H9 (cell line): ENCODE measurements at regions not wholly inside any gene's neighbourhood (a gene's known extent, or its start where the extent isn't known, plus 50 kb on each side); places are given as distances from the start of the nearest gene placed in this dataset.

Experiments
- DNase-seq: peaks from one replicate; pipeline ENCODE4 v3.0.0-alpha.2; 2017
- H2AFZ ChIP-seq: one replicate; pipeline ENCODE4 v1.6.1; 2013; ENCODE audit warnings: mild to moderate bottlenecking, low read length, control low read depth, moderate library complexity
- H2AK5ac ChIP-seq: 2 replicates; pipeline ENCODE4 v1.6.1; 2013; ENCODE audit warnings: low read length, control low read depth, mixed read lengths; ENCODE audit not compliant: insufficient read length
- H2BK120ac ChIP-seq: one replicate; pipeline ENCODE4 v1.6.1; 2013; ENCODE audit warnings: low read depth, mild to moderate bottlenecking, low read length, control low read depth, inconsistent platforms; ENCODE audit not compliant: poor library complexity, severe bottlenecking
- H2BK12ac ChIP-seq: 2 replicates; pipeline ENCODE4 v1.6.1; 2013; ENCODE audit warnings: low read length, control low read depth, mixed read lengths, low read depth; ENCODE audit not compliant: insufficient read length
- H2BK15ac ChIP-seq: 2 replicates; pipeline ENCODE4 v1.6.1; 2013; ENCODE audit warnings: low read depth, low read length, control low read depth
- H2BK20ac ChIP-seq: one replicate; pipeline ENCODE4 v1.6.1; 2013; ENCODE audit warnings: low read depth, mild to moderate bottlenecking, low read length, control low read depth, inconsistent platforms; ENCODE audit not compliant: poor library complexity, severe bottlenecking
- H2BK5ac ChIP-seq: 2 replicates; pipeline ENCODE4 v1.6.1; 2013; ENCODE audit warnings: low read length, control low read depth, mixed read lengths; ENCODE audit not compliant: insufficient read length
- H3K14ac ChIP-seq: 2 replicates; pipeline ENCODE4 v1.6.1; 2013; ENCODE audit warnings: low read length, control low read depth; ENCODE audit not compliant: insufficient read depth
- H3K18ac ChIP-seq: 2 replicates; pipeline ENCODE4 v1.6.1; 2013; ENCODE audit warnings: low read depth, mild to moderate bottlenecking, mixed read lengths, low read length, control low read depth; ENCODE audit not compliant: insufficient read length
- H3K23ac ChIP-seq: 2 replicates; pipeline ENCODE4 v1.6.1; 2013; ENCODE audit warnings: low read length, control low read depth, mixed read lengths, low read depth; ENCODE audit not compliant: insufficient read length
- H3K23me2 ChIP-seq: 2 replicates; pipeline ENCODE4 v1.6.1; 2013; ENCODE audit warnings: low read depth, mild to moderate bottlenecking, mixed read lengths, low read length, control low read depth; ENCODE audit not compliant: insufficient read length, poor library complexity, severe bottlenecking
- H3K27ac ChIP-seq: 2 replicates; pipeline ENCODE4 v1.5.1; 2013; ENCODE audit warnings: low read length, control low read depth, mixed read lengths, low read depth; ENCODE audit not compliant: insufficient read length
- H3K27me3 ChIP-seq: 2 replicates; pipeline ENCODE4 v1.6.1; 2013; ENCODE audit warnings: low read length, control low read depth, inconsistent platforms; ENCODE audit not compliant: insufficient read depth
- H3K4ac ChIP-seq: 2 replicates; pipeline ENCODE4 v1.6.1; 2013; ENCODE audit warnings: low read depth, mild to moderate bottlenecking, control low read depth, inconsistent platforms, low read length, moderate library complexity
- H3K4me1 ChIP-seq: 2 replicates; pipeline ENCODE4 v1.6.1; 2013; ENCODE audit warnings: low read length, control low read depth, inconsistent platforms; ENCODE audit not compliant: insufficient read depth
- H3K4me2 ChIP-seq: 2 replicates; pipeline ENCODE4 v1.6.1; 2013; ENCODE audit warnings: low read length, control low read depth, mixed read lengths; ENCODE audit not compliant: insufficient read length, insufficient read depth
- H3K56ac ChIP-seq: 2 replicates; pipeline ENCODE4 v1.6.1; 2013; ENCODE audit warnings: low read depth, mild to moderate bottlenecking, mixed read lengths, low read length, control low read depth; ENCODE audit not compliant: insufficient read length
- H3K79me1 ChIP-seq: 2 replicates; pipeline ENCODE4 v1.6.1; 2013; ENCODE audit warnings: low read depth, mild to moderate bottlenecking, moderate library complexity, low read length, control low read depth, inconsistent platforms; ENCODE audit not compliant: insufficient read depth, poor library complexity, severe bottlenecking
- H3K79me2 ChIP-seq: 2 replicates; pipeline ENCODE4 v1.6.1; 2013; ENCODE audit warnings: low read length, control low read depth, inconsistent platforms; ENCODE audit not compliant: insufficient read depth
- H3K9ac ChIP-seq: 2 replicates; pipeline ENCODE4 v1.6.1; 2013; ENCODE audit warnings: low read length, control low read depth, mixed read lengths; ENCODE audit not compliant: insufficient read length; ENCODE audit errors: extremely low read depth
- H3K9me3 ChIP-seq: one replicate; pipeline ENCODE4 v1.6.1; 2013; ENCODE audit warnings: low read depth, low read length, inconsistent platforms; ENCODE audit not compliant: control insufficient read depth
- H3T11ph ChIP-seq: one replicate; pipeline ENCODE4 v1.6.1; 2013; ENCODE audit warnings: mild to moderate bottlenecking, low read length, control low read depth, inconsistent platforms
- H4K20me1 ChIP-seq: one replicate; pipeline ENCODE4 v1.6.1; 2013; ENCODE audit not compliant: control insufficient read depth, insufficient read length, insufficient read depth
- H4K5ac ChIP-seq: 2 replicates; pipeline ENCODE4 v1.6.1; 2013; ENCODE audit warnings: low read depth, mild to moderate bottlenecking, mixed read lengths, low read length, control low read depth; ENCODE audit not compliant: insufficient read length
- H4K8ac ChIP-seq: replicated peaks from 2 replicates; pipeline ENCODE4 v1.6.1; 2013; ENCODE audit warnings: low read length, control low read depth, mixed read lengths, low read depth; ENCODE audit not compliant: insufficient read length
- H4K91ac ChIP-seq: 2 replicates; pipeline ENCODE4 v1.6.1; 2013; ENCODE audit warnings: low read depth, mild to moderate bottlenecking, moderate library complexity, mixed read lengths, low read length, control low read depth; ENCODE audit not compliant: insufficient read length
- H3K27ac Mint-ChIP-seq, 3 experiments: 2 replicates in 2 of 3; 3 replicates in 1 of 3; pipeline ENCODE4 v1.8.0; 2020 to 2021; ENCODE audit warnings: mixed read lengths in 3 of 3, mild to moderate bottlenecking in 1 of 3, moderate library complexity in 1 of 3
- H3K27me3 Mint-ChIP-seq: 2 replicates; pipeline ENCODE4 v1.8.0; 2021; ENCODE audit warnings: low read depth, mild to moderate bottlenecking, moderate library complexity, mixed read lengths
- H3K36me3 Mint-ChIP-seq, 3 experiments: 2 replicates in 2 of 3; 3 replicates in 1 of 3; pipeline ENCODE4 v1.8.0; 2020 to 2021; ENCODE audit warnings: low read depth in 3 of 3, mixed read lengths in 3 of 3; ENCODE audit not compliant: insufficient read depth in 1 of 3
- H3K4me1 Mint-ChIP-seq, 2 experiments: 2 replicates each; pipeline ENCODE4 v1.8.0; 2020; ENCODE audit warnings: mixed read lengths in 2 of 2
- H3K4me3 Mint-ChIP-seq, 2 experiments: 2 replicates in 1 of 2; 3 replicates in 1 of 2; pipeline ENCODE4 v1.8.0; 2020 to 2021; ENCODE audit warnings: mild to moderate bottlenecking in 2 of 2, mixed read lengths in 2 of 2, moderate library complexity in 1 of 2
- H3K9me3 Mint-ChIP-seq, 2 experiments: 2 replicates in 1 of 2; 3 replicates in 1 of 2; pipeline ENCODE4 v1.8.0; 2020; ENCODE audit warnings: mild to moderate bottlenecking in 2 of 2, mixed read lengths in 2 of 2, moderate library complexity in 1 of 2
- WGBS: extraction: QIAGEN DNeasy Blood & Tissue Kit; methylation state at CpG from one replicate; pipeline ENCODE4 v1.1.7; 2013; ENCODE audit warnings: missing lambda C conversion rate, low lambda C conversion rate, mixed read lengths; ENCODE audit not compliant: insufficient read length; ENCODE audit errors: extremely low coverage; 5-methylcytosine and 5-hydroxymethylcytosine counted together
- TF ChIP-seq, protein P1 (sequence below): fragments of 200-600 bp; sonication (generic); conservative IDR thresholded peaks from 3 replicates; pipeline ENCODE4 v1.8.0; 2021; ENCODE audit warnings: antibody characterized with exemption, mild to moderate bottlenecking

DNA sequence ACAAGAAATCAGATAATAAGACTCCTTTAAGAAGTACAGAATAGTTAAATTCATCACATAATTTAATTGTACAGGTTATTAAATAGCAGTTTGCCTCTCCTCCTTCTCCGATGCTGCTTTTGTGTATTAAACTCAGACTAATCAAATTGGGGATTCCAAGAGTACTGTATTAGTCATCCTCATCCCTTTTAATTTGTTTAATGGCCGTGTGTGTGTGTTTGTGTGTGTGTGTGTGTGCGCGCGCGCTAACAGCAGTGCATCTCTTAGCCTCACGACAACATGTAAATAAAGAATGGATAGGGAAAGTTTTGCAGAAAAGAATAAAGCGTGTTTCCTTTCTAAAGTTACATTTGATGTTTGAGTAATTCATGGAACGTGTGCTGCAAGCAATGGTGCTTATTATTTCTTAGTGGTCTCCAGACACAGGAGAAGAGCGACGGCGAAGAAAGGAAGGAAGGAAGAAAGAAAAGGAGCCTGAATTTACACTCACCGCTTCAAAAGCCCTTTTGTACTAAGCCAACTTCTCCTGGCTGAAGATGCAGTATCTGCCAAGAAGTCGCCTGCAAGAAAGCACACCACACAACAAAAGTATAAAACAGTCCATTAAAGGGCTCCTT is 220.3 kb downstream of the ASCL1 start:
- Histone ChIP-seq H3K9ac (no peak overlapping the region), H2BK5ac (no peak overlapping the region), H4K5ac (no peak overlapping the region), H2BK15ac (no peak overlapping the region), H2AK5ac (no peak overlapping the region), H3K79me2 (no peaks in the 10 kb centered on the region), H4K91ac (no peak overlapping the region), H3K4ac (no peak overlapping the region), H2BK12ac (no peak overlapping the region), H3T11ph (no peak overlapping the region), H3K9me3 (no peaks in the 10 kb centered on the region), H2BK20ac (no peak overlapping the region), H2AFZ (no peak overlapping the region), H3K27me3 (no peaks in the 10 kb centered on the region), H4K8ac (no peak overlapping the region), H2BK120ac (no peak overlapping the region), H3K79me1 (no peaks in the 10 kb centered on the region), H4K20me1 (no peaks in the 10 kb centered on the region), H3K27ac (no peak overlapping the region), H3K18ac (no peak overlapping the region), H3K14ac (no peak overlapping the region), H3K4me1 (no peaks in the 10 kb centered on the region; the same call in 1 of the 2 replicates), H3K23me2 (no peaks in the 10 kb centered on the region), H3K4me2 (no peak overlapping the region), H3K23ac (no peak overlapping the region), H3K56ac (no peak overlapping the region)
- no CpG with 5 or more reads among the region's 14 CpGs for WGBS
- Mint-ChIP-seq H3K36me3 (no peaks in the 10 kb centered on the region), H3K27ac (no peak overlapping the region), H3K27me3 (no peaks in the 10 kb centered on the region), H3K9me3 (no peaks in the 10 kb centered on the region), H3K4me3 (no peak overlapping the region), H3K4me1 (no peaks in the 10 kb centered on the region)
- DNase-seq = no peak
- TF ChIP-seq, protein P1, sequence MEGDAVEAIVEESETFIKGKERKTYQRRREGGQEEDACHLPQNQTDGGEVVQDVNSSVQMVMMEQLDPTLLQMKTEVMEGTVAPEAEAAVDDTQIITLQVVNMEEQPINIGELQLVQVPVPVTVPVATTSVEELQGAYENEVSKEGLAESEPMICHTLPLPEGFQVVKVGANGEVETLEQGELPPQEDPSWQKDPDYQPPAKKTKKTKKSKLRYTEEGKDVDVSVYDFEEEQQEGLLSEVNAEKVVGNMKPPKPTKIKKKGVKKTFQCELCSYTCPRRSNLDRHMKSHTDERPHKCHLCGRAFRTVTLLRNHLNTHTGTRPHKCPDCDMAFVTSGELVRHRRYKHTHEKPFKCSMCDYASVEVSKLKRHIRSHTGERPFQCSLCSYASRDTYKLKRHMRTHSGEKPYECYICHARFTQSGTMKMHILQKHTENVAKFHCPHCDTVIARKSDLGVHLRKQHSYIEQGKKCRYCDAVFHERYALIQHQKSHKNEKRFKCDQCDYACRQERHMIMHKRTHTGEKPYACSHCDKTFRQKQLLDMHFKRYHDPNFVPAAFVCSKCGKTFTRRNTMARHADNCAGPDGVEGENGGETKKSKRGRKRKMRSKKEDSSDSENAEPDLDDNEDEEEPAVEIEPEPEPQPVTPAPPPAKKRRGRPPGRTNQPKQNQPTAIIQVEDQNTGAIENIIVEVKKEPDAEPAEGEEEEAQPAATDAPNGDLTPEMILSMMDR = no peak
